ENCODE measurements at regions not wholly inside any gene's neighbourhood (a gene's known extent, or its start where the extent isn't known, plus 50 kb on each side); places are given as distances from the start of the nearest gene placed in this dataset.

DNA sequence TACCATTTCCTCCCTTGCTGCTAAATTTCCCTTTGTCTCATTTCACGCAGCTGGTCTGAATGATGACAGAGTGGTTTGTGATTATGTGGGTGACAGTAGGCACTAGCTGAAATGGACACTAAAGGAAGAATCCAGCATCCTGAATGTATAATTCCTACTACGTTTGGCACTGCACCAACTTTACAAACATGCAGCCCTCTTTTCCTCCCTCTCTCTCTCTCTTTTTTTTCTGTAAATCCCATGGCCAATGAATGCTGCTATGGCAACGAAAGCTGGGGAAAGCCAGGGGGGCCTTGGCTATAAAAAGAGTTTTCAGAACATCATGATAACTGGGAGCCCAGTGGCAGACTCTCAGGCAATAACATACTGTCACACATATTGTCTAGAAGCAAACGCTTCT is 367.2 kb upstream of the AGTR1 start:
- TF ChIP-seq, protein P1, sequence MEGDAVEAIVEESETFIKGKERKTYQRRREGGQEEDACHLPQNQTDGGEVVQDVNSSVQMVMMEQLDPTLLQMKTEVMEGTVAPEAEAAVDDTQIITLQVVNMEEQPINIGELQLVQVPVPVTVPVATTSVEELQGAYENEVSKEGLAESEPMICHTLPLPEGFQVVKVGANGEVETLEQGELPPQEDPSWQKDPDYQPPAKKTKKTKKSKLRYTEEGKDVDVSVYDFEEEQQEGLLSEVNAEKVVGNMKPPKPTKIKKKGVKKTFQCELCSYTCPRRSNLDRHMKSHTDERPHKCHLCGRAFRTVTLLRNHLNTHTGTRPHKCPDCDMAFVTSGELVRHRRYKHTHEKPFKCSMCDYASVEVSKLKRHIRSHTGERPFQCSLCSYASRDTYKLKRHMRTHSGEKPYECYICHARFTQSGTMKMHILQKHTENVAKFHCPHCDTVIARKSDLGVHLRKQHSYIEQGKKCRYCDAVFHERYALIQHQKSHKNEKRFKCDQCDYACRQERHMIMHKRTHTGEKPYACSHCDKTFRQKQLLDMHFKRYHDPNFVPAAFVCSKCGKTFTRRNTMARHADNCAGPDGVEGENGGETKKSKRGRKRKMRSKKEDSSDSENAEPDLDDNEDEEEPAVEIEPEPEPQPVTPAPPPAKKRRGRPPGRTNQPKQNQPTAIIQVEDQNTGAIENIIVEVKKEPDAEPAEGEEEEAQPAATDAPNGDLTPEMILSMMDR (IDR thresholded peaks at IDR 0.05), result no peak
- TF ChIP-seq EP300 (IDR thresholded peaks at IDR 0.05), result no peak
- no peak for TF ChIP-seq POLR2AphosphoS5 (IDR thresholded peaks at IDR 0.05)
